A549 (cell line): ENCODE measurements at regions not wholly inside any gene's neighbourhood (a gene's known extent, or its start where the extent isn't known, plus 50 kb on each side); places are given as distances from the start of the nearest gene placed in this dataset.

Experiments
- CTCF ChIP-seq: fragments of >200 bp; sonication (Bioruptor Twin); formaldehyde crosslinking; IDR thresholded peaks from 3 replicates; pipeline ENCODE4 v1.5.1; 2016
- EHMT2 ChIP-seq: fragments of 200-600 bp; sonication (generic); IDR thresholded peaks from 2 replicates; pipeline ENCODE4 v1.6.1; 2016; ENCODE audit warnings: antibody characterized with exemption, low read depth, mild to moderate bottlenecking, moderate library complexity
- EP300 ChIP-seq, 2 experiments: fragments of >200 bp; sonication (Bioruptor Twin); formaldehyde crosslinking; IDR thresholded peaks; 2 replicates in 1 of 2; 3 replicates in 1 of 2; pipeline ENCODE4 v1.6.1; 2016 to 2017
- HDAC2 ChIP-seq: fragments of 200-600 bp; sonication (generic); IDR thresholded peaks from 2 replicates; pipeline ENCODE4 v1.6.1; 2016
- MAFK ChIP-seq: fragments of 450-650 bp; IDR thresholded peaks from 2 replicates; pipeline ENCODE4 v1.6.1; 2014; ENCODE audit not compliant: partially characterized antibody
- MYC ChIP-seq: IDR thresholded peaks from 2 replicates; pipeline ENCODE4 v1.6.1; 2012; ENCODE audit warnings: mild to moderate bottlenecking, inconsistent platforms, low read length, improper control_type of control experiment, borderline replicate concordance
- PHF8 ChIP-seq: fragments of 200-600 bp; sonication (generic); IDR thresholded peaks from 2 replicates; pipeline ENCODE4 v1.6.1; 2016; ENCODE audit warnings: low read depth, mild to moderate bottlenecking, antibody characterized with exemption, moderate library complexity, borderline replicate concordance
- POLR2A ChIP-seq: IDR thresholded peaks from 2 replicates; pipeline ENCODE4 v1.6.1; 2012; ENCODE audit warnings: mild to moderate bottlenecking, low read length
- POLR2AphosphoS2 ChIP-seq: conservative IDR thresholded peaks from 2 replicates; pipeline ENCODE4 v1.6.1; 2012; ENCODE audit warnings: low read length, improper control_type of control experiment, inconsistent platforms
- REST ChIP-seq: fragments of 200-600 bp; sonication (generic); IDR thresholded peaks from 2 replicates; pipeline ENCODE4 v1.6.1; 2016; ENCODE audit warnings: antibody characterized with exemption, mild to moderate bottlenecking, moderate library complexity
- USF2 ChIP-seq: fragments of 450-650 bp; IDR thresholded peaks from 2 replicates; pipeline ENCODE4 v1.6.1; 2014; ENCODE audit warnings: antibody characterized with exemption
- ZFP36 ChIP-seq: fragments of 450-650 bp; IDR thresholded peaks from 2 replicates; pipeline ENCODE4 v1.6.1; 2014; ENCODE audit warnings: borderline replicate concordance; ENCODE audit not compliant: partially characterized antibody

- TF ChIP-seq CTCF (no peak), PHF8 (no peak), POLR2AphosphoS2 (no peak), USF2 (no peak), EP300 (IDR thresholded peaks at IDR 0.05) (no peak), POLR2A (no peak), MYC (no peak), ZFP36 (no peak), EHMT2 (no peak), REST (no peak), HDAC2 (no peak), MAFK (no peak)
Measured at GRCh38 chr5:63524281-63524680, 438.0 kb downstream of the HTR1A start.
